Daoy (cell line): ENCODE measurements at regions not wholly inside any gene's neighbourhood (a gene's known extent, or its start where the extent isn't known, plus 50 kb on each side); places are given as distances from the start of the nearest gene placed in this dataset.
"Not testable (repeated sequence)": the region's sequence is repeated elsewhere in the genome, so short reads cannot be mapped to it uniquely, and the experiment has no call there.

Source experiments
- DNase-seq: peaks from one replicate; pipeline ENCODE4 v3.0.0-alpha.2; 2015; ENCODE audit warnings: low read depth

- no peak for DNase-seq
Observed at GRCh38 chr1:182159443-182159842, 97.9 kb upstream of the ZNF648 start.

- DNase-seq = no peak
Observed at GRCh38 chr1:182157187-182157586, 95.7 kb upstream of the ZNF648 start.

DNA sequence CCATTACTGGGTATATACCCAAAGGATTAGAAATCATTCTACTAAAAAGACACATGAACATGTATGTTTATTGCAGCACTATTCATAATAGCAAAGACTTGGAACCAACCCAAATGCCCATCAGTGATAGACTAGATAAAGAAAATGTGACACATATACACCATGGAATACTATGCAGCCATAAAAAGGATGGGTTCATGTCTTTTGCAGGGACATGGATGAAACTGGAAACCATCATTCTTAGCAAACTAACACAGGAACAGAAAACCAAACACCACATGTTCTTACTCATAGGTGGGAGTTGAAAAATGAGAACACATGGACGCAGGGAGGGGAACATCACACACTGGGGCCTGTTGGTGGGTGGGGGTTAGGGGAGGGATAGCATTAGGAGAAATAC, 92.9 kb upstream of the ZNF648 start:
- not testable (repeated sequence) for DNase-seq

- peak; percentile 37 for DNase-seq
Observed at GRCh38 chr1:182149411-182149965, 88.0 kb upstream of the ZNF648 start.

- no peak for DNase-seq
Observed at GRCh38 chr1:182147951-182148350, 86.4 kb upstream of the ZNF648 start.

GRCh38 chr1:182147136-182147820, 85.8 kb upstream of the ZNF648 start:
- no peak for DNase-seq

- DNase-seq = no peak
Observed at GRCh38 chr1:182146286-182146685, 84.8 kb upstream of the ZNF648 start.

GRCh38 chr1:182145441-182145840, 83.9 kb upstream of the ZNF648 start:
- DNase-seq = no peak

DNA sequence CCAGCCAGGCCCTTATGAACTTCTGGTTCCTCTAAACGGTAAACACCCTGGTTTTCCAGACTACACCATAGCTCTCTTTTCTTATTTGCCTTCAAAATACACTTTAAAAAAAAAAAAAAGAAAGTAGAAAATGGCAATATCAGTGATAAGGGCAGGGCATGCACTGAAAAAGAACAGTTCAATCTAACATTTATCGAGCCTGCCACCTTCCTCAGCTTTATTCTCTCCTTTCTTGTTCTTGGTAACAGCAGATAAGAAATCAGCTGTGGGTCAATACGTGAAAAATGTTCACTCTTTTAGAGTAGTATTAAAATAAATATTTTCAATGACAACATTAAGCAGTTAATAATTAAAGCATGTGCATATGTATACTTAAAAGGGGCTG, 83.1 kb upstream of the ZNF648 start:
- DNase-seq = no peak

- DNase-seq = peak; percentile 38
Observed at GRCh38 chr1:182143825-182144645, 82.5 kb upstream of the ZNF648 start.

DNA sequence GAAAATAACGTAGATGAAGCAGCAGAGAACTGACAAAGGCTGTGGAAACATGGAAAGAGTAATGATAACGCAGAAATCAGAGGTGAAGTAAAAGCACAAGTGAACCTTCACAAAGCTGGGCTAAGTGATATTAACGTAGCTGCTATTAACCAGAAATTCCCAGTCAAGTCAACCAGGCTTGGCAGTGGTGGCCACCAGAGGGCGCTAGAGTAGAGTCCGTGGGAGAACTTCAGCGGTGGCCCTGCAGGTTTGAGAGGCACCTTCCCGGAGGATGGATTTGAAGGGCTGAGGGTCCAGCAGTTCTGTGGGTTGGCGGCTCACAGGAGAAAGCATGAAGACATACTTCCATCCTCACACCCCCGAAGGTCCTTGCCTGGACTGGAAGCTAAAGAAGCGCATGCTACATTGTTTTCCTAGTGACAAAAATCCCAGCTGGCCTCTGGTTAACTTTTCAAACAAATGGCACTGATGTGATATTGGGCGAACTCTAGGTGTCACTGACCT, 81.7 kb upstream of the ZNF648 start:
- peak; percentile 82 for DNase-seq

- DNase-seq = no peak
Observed at GRCh38 chr1:182142621-182143020, 81.1 kb upstream of the ZNF648 start.

DNA sequence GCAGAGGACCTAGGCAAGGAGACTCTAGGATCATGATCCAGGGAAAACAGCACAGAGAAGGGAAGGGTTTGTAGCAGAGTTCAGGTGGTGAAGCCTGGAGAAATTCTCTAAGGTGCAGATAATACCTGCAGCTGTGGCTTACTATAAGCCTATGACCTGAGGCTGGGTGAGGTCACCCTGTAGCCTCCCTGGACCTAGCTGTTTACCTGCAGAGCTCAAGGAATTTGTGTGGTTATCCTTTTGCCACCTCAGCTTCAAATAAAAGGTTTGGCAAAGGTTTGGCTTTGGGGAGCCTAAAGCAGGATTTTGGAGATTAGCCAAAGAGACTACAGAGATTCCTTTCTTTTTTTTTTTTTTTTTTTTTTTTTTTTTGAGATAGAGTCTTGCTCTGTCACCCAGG, 79.5 kb upstream of the ZNF648 start:
- DNase-seq = no peak

DNA sequence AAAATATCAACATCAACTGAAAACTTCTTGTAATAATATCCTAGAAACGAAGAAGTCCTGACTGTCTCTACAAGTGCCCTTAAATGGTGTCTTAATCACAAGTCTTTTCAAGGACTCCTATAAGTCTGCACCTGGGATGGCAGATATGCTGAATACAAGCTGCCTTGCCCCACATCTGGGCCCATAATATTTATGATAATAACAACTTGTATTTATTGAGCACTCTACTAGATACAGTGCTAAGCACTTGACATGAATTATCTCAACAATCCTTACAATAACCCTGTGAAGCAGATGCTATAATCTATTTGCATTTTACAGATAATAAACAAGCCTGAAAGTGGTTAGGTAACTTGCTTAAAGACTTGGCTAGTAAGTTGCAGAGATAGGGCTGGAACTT, 78.0 kb upstream of the ZNF648 start:
- no peak for DNase-seq

DNA sequence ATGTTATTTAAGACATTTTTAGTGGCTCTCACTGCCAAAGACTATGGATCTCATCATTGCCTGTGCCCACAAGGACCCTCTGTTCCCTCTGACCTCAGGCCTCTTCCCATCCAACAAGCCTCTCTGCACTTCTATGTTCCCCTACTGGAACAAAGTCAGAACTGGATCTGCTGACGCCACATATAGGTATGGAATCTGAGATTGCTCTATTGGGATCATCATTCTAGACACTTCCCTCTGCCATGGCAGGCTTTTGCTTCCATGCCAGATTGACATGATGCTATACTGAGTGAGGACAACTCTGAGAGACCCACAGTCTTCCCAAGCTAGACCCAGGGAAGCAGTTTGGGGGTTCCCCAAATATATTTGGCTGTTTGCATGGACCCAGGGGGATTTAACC, 76.0 kb upstream of the ZNF648 start:
- DNase-seq = no peak

DNA sequence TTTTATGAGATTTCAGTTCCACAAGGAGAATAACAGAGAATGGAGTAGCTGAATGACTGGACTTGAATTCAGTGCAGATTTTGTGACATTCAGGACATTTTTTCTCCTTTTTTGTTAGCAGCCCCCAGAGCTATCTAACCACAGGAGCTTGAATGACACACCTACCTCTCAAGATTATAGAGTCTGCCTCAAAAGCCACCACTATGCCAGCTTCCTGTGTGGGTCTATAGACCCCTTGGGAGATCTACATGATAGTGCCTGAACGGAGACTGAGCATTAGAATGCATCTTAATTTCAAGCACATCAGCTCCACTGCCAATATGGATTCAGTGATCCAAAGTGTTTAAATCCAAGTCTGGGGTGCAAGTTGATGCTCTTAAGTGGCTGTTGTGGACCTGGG, 74.4 kb upstream of the ZNF648 start:
- DNase-seq = no peak

DNA sequence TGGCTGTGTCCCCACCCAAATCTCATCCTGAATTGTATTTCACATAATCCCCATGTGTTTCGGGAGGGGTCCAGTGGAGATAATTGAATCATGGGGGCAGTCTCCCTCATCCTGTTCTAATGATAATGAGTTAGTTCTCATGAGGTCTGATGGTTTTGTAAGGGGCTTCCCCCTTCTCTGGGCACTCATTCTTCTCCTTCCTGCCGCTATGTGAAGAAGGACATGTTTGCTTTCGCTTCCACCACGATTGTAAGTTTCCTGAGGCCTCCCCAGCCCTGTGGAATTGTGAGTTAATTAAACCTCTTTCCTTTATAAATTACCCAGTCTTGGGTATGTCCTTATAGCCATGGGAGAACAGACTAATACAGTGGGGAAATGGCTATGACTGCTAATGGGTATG, 72.7 kb upstream of the ZNF648 start:
- DNase-seq = no peak

GRCh38 chr1:182133181-182133580, 71.7 kb upstream of the ZNF648 start:
- no peak for DNase-seq

- no peak for DNase-seq
Observed at GRCh38 chr1:182129398-182129797, 67.9 kb upstream of the ZNF648 start.

- DNase-seq = no peak
Observed at GRCh38 chr1:182128502-182128901, 67.0 kb upstream of the ZNF648 start.

DNA sequence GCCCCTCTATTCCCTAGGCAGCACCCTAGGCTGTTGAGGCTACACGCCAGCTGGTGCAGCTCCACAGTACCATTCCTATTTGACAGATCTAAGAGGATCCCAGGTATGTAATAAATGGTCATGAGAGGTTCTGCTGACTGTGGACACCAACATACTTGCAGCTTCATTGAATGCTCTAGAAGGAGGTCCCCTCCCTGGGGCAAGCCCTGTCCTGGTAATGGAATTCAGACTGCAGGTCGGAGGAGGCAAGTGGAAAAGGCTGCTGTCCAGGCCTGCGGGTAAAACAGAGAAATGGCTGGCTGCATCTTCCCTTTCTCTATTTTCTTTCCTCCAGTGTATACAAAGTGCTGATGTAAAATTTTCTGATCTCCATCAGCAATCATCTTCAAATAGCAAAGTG, 66.1 kb upstream of the ZNF648 start:
- DNase-seq = no peak

GRCh38 chr1:182126272-182126800, 64.8 kb upstream of the ZNF648 start:
- DNase-seq = no peak

DNA sequence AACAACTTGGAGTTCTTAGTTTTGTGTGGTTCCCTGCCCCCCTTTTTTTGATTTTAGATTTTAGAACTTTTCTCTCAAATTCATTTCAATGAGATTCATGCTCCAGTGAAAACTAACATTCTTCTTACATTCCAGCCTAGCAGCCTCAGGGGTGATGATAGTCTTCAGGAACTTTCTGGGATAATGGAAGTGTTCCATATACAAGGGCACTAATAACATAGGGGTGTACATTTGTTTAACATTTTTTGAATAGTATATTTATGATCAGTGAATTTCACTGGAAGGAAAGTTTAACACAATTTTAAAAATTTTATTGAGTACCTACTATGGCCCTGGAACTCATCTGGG, 61.4 kb upstream of the ZNF648 start:
- no peak for DNase-seq
